ENCODE measurements at regions not wholly inside any gene's neighbourhood (a gene's known extent, or its start where the extent isn't known, plus 50 kb on each side); places are given as distances from the start of the nearest gene placed in this dataset.
"Not testable (repeated sequence)": the region's sequence is repeated elsewhere in the genome, so short reads cannot be mapped to it uniquely, and the experiment has no call there.

GRCh38 chr10:4597898-4598297 is 228.1 kb upstream of the AKR1E2 start:
- not testable (repeated sequence) for H3K9me3 ChIP-seq (replicated peaks; ENCODE audit: low read length); H3K4me2 ChIP-seq (ENCODE audit: low read length); H3K4me3 ChIP-seq (ENCODE audit: low read length); H3K27me3 ChIP-seq (ENCODE audit: control insufficient read depth, insufficient read depth, low read length); H3K9ac ChIP-seq (ENCODE audit: low read depth, low read length); H3K36me3 ChIP-seq (ENCODE audit: insufficient read depth, low read length)
- H3K4me1 ChIP-seq (ENCODE audit: control insufficient read depth, insufficient read depth, low read length): peaks cover 17% of the 10 kb centered on the region

DNA sequence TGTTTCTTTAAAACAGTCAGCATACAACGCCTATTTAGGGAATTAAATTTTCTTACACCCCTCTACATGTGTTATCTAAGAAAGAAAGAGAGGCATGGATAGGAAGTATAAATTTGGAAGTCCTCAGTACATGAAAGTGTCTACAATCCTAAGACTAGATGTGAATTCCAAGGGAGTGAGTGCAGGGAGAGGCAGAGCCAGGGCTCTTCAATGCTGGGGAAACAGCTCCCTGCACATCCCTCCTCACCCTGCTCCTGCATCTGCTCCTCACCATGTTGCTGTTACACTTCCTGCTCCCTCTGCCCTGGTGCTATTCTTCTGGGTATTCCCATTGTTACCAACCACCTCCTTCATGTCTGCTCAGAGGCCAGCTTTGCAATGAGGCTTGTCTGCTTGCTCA is 229.1 kb upstream of the AKR1E2 start:
- peaks cover 17% of the 10 kb centered on the region for H3K4me1 ChIP-seq (ENCODE audit: control insufficient read depth, insufficient read depth, low read length)
- no peaks in the 10 kb centered on the region for H3K9me3 ChIP-seq (replicated peaks; ENCODE audit: low read length)
- no peaks in the 10 kb centered on the region for H3K36me3 ChIP-seq (ENCODE audit: insufficient read depth, low read length)
- no peak overlapping the region for H3K4me2 ChIP-seq (ENCODE audit: low read length)
- H3K4me3 ChIP-seq (ENCODE audit: low read length): no peak overlapping the region
- H3K27me3 ChIP-seq (ENCODE audit: control insufficient read depth, insufficient read depth, low read length): no peaks in the 10 kb centered on the region
- H3K9ac ChIP-seq (ENCODE audit: low read depth, low read length): no peak overlapping the region

DNA sequence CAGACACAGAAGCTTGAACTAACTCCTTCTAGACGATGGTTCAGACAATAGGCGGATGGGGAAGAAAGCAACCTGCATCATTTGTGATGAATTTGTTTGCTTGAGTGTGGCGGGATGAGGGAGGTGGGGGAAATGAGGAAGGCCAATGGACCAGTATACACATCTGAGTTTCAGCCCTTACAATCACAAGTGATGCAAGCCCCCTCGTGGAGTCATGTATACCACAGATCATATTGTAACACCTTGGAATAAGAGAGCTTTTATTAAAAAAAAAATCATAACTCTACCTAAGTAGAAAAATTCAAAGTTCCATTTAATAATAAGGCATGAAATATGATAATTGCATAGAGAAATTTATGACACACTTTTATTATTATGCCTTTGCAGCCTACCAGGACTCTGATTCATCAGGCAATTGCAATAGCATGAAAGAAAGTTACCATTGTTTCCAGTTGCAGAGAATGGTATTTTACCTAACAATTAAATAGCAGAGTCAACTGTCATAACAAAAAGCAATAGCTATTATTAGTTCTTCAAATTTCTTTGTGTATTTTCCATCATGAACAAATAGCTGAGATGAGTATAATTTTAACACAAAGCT is 230.2 kb upstream of the AKR1E2 start:
- Histone ChIP-seq H3K9ac (ENCODE audit: low read depth, low read length) (no peak overlapping the region), H3K36me3 (ENCODE audit: insufficient read depth, low read length) (no peaks in the 10 kb centered on the region), H3K4me3 (ENCODE audit: low read length) (no peak overlapping the region), H3K27me3 (ENCODE audit: control insufficient read depth, insufficient read depth, low read length) (no peaks in the 10 kb centered on the region), H3K9me3 (replicated peaks; ENCODE audit: low read length) (no peaks in the 10 kb centered on the region), H3K4me2 (ENCODE audit: low read length) (no peak overlapping the region), H3K4me1 (ENCODE audit: control insufficient read depth, insufficient read depth, low read length) (peaks cover 17% of the 10 kb centered on the region)

DNA sequence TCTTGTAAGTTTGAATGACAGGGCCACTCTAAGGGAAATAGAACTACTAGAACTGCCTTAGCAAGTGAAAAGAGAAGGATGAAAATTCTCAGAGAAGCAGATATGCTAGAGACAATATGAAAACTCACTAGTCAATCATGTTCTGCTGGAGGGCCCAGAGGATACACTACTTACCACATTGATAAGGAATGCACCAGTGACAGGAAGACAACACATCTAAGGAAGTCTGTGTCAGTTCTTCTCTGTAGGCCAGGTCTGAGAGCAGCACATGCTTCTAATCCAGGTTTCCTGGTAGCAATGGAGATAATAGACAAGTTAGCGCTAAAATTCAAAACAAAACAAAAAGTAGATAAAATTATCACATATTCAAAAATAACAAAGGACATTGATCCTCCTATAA is 235.2 kb upstream of the AKR1E2 start:
- Histone ChIP-seq H3K36me3 (ENCODE audit: insufficient read depth, low read length) (no peaks in the 10 kb centered on the region), H3K9ac (ENCODE audit: low read depth, low read length) (no peak overlapping the region)

GRCh38 chr10:4588824-4589223 is 237.2 kb upstream of the AKR1E2 start:
- Histone ChIP-seq H3K4me3 (ENCODE audit: low read length) (no peak overlapping the region), H3K27me3 (ENCODE audit: control insufficient read depth, insufficient read depth, low read length) (no peaks in the 10 kb centered on the region), H3K9me3 (replicated peaks; ENCODE audit: low read length) (no peaks in the 10 kb centered on the region), H3K4me2 (ENCODE audit: low read length) (no peak overlapping the region), H3K36me3 (ENCODE audit: insufficient read depth, low read length) (no peaks in the 10 kb centered on the region), H3K4me1 (ENCODE audit: control insufficient read depth, insufficient read depth, low read length) (peaks cover 16% of the 10 kb centered on the region), H3K9ac (ENCODE audit: low read depth, low read length) (no peak overlapping the region)

More for the DNA sequence above, 235.2 kb upstream of the AKR1E2 start:
- H3K27me3 ChIP-seq (ENCODE audit: control insufficient read depth, insufficient read depth, low read length): no peaks in the 10 kb centered on the region
- H3K9me3 ChIP-seq (replicated peaks; ENCODE audit: low read length): no peaks in the 10 kb centered on the region
- no peak overlapping the region for H3K4me2 ChIP-seq (ENCODE audit: low read length)
- no peak overlapping the region for H3K4me3 ChIP-seq (ENCODE audit: low read length)
- H3K4me1 ChIP-seq (ENCODE audit: control insufficient read depth, insufficient read depth, low read length): peaks cover 20% of the 10 kb centered on the region

- no peaks in the 10 kb centered on the region for H3K9me3 ChIP-seq (replicated peaks; ENCODE audit: low read length)
- no peak overlapping the region for H3K9ac ChIP-seq (ENCODE audit: low read depth, low read length)
- H3K4me1 ChIP-seq (ENCODE audit: control insufficient read depth, insufficient read depth, low read length): peaks cover 23% of the 10 kb centered on the region
- no peaks in the 10 kb centered on the region for H3K36me3 ChIP-seq (ENCODE audit: insufficient read depth, low read length)
- H3K4me2 ChIP-seq (ENCODE audit: low read length): no peak overlapping the region
- H3K4me3 ChIP-seq (ENCODE audit: low read length): no peak overlapping the region
- H3K27me3 ChIP-seq (ENCODE audit: control insufficient read depth, insufficient read depth, low read length): no peaks in the 10 kb centered on the region
Measured at GRCh38 chr10:4587466-4587865, 238.5 kb upstream of the AKR1E2 start.

GRCh38 chr10:4586776-4587175 is 239.2 kb upstream of the AKR1E2 start:
- no peak overlapping the region for H3K4me3 ChIP-seq (ENCODE audit: low read length)

GRCh38 chr10:4581929-4582328 is 244.1 kb upstream of the AKR1E2 start:
- Histone ChIP-seq H3K4me1 (ENCODE audit: control insufficient read depth, insufficient read depth, low read length) (peaks cover 13% of the 10 kb centered on the region), H3K9me3 (replicated peaks; ENCODE audit: low read length) (no peaks in the 10 kb centered on the region), H3K36me3 (ENCODE audit: insufficient read depth, low read length) (no peaks in the 10 kb centered on the region), H3K9ac (ENCODE audit: low read depth, low read length) (no peak overlapping the region), H3K27me3 (ENCODE audit: control insufficient read depth, insufficient read depth, low read length) (no peaks in the 10 kb centered on the region), H3K4me2 (ENCODE audit: low read length) (no peak overlapping the region), H3K4me3 (ENCODE audit: low read length) (no peak overlapping the region)

More at GRCh38 chr10:4586776-4587175, 239.2 kb upstream of the AKR1E2 start:
- Histone ChIP-seq H3K4me1 (ENCODE audit: control insufficient read depth, insufficient read depth, low read length) (peaks cover 25% of the 10 kb centered on the region), H3K4me2 (ENCODE audit: low read length) (peak overlapping the region; percentile 12), H3K9me3 (replicated peaks; ENCODE audit: low read length) (no peaks in the 10 kb centered on the region), H3K9ac (ENCODE audit: low read depth, low read length) (no peak overlapping the region), H3K27me3 (ENCODE audit: control insufficient read depth, insufficient read depth, low read length) (no peaks in the 10 kb centered on the region), H3K36me3 (ENCODE audit: insufficient read depth, low read length) (no peaks in the 10 kb centered on the region)

DNA sequence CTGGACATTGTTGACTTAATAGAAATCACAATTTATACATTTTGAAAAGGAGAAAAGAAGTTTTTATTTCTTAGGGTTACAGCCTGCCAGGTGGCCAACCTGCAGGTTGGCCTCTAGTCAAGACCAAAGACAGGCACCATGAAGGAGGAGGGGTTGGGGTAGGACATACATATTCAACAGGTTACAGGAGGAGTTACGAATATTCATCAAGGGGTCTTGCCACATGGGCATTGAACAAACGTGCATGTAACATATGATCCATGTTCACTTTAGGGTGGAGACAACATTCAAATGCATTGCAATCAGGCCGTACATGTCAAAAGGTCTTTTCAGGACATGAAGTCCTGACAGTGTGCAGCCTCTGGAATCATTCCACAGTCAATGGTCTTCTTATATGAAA is 246.2 kb upstream of the AKR1E2 start:
- H3K4me3 ChIP-seq (ENCODE audit: low read length): no peak overlapping the region
- H3K4me2 ChIP-seq (ENCODE audit: low read length): no peak overlapping the region
- H3K36me3 ChIP-seq (ENCODE audit: insufficient read depth, low read length): no peaks in the 10 kb centered on the region
- H3K4me1 ChIP-seq (ENCODE audit: control insufficient read depth, insufficient read depth, low read length): peaks cover 9% of the 10 kb centered on the region
- no peak overlapping the region for H3K9ac ChIP-seq (ENCODE audit: low read depth, low read length)
- no peaks in the 10 kb centered on the region for H3K9me3 ChIP-seq (replicated peaks; ENCODE audit: low read length)
- H3K27me3 ChIP-seq (ENCODE audit: control insufficient read depth, insufficient read depth, low read length): no peaks in the 10 kb centered on the region

DNA sequence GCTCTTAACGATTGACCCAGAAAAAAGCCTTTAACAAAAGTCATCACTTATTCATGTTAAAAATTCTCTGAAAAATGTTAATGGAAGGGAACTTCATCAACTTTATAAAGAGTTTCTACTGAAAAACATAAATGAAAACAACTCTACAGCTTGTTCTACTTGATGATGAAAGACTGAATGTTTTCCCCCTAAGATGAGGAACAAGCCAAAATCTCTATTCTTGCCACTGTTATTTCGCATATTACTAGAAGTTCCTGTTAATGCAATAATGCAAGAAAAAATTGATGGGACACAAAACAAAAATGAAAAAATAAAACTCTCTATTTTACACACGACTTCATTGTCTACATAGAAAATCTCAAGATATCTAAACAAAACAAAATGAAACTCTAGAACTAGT is 249.8 kb upstream of the AKR1E2 start:
- Histone ChIP-seq H3K4me3 (ENCODE audit: low read length) (no peak overlapping the region), H3K4me2 (ENCODE audit: low read length) (no peak overlapping the region), H3K9ac (ENCODE audit: low read depth, low read length) (no peak overlapping the region), H3K36me3 (ENCODE audit: insufficient read depth, low read length) (no peaks in the 10 kb centered on the region), H3K4me1 (ENCODE audit: control insufficient read depth, insufficient read depth, low read length) (no peaks in the 10 kb centered on the region), H3K9me3 (replicated peaks; ENCODE audit: low read length) (no peaks in the 10 kb centered on the region), H3K27me3 (ENCODE audit: control insufficient read depth, insufficient read depth, low read length) (no peaks in the 10 kb centered on the region)

- H3K9me3 ChIP-seq (replicated peaks; ENCODE audit: low read length): no peaks in the 10 kb centered on the region
- H3K27me3 ChIP-seq (ENCODE audit: control insufficient read depth, insufficient read depth, low read length): no peaks in the 10 kb centered on the region
- H3K4me2 ChIP-seq (ENCODE audit: low read length): no peak overlapping the region
- no peak overlapping the region for H3K4me3 ChIP-seq (ENCODE audit: low read length)
- no peaks in the 10 kb centered on the region for H3K4me1 ChIP-seq (ENCODE audit: control insufficient read depth, insufficient read depth, low read length)
- H3K9ac ChIP-seq (ENCODE audit: low read depth, low read length): no peak overlapping the region
- no peaks in the 10 kb centered on the region for H3K36me3 ChIP-seq (ENCODE audit: insufficient read depth, low read length)
Measured at GRCh38 chr10:4569151-4569550, 256.9 kb upstream of the AKR1E2 start.

GRCh38 chr10:4568731-4569130 is 257.3 kb upstream of the AKR1E2 start:
- Histone ChIP-seq H3K4me3 (ENCODE audit: low read length) (no peak overlapping the region), H3K9ac (ENCODE audit: low read depth, low read length) (no peak overlapping the region), H3K27me3 (ENCODE audit: control insufficient read depth, insufficient read depth, low read length) (no peaks in the 10 kb centered on the region), H3K4me2 (ENCODE audit: low read length) (no peak overlapping the region), H3K36me3 (ENCODE audit: insufficient read depth, low read length) (no peaks in the 10 kb centered on the region), H3K9me3 (replicated peaks; ENCODE audit: low read length) (no peaks in the 10 kb centered on the region), H3K4me1 (ENCODE audit: control insufficient read depth, insufficient read depth, low read length) (no peaks in the 10 kb centered on the region)

Data from skeletal muscle satellite cell (primary cell).